ENCODE measurements at regions not wholly inside any gene's neighbourhood (a gene's known extent, or its start where the extent isn't known, plus 50 kb on each side); places are given as distances from the start of the nearest gene placed in this dataset.

DNA sequence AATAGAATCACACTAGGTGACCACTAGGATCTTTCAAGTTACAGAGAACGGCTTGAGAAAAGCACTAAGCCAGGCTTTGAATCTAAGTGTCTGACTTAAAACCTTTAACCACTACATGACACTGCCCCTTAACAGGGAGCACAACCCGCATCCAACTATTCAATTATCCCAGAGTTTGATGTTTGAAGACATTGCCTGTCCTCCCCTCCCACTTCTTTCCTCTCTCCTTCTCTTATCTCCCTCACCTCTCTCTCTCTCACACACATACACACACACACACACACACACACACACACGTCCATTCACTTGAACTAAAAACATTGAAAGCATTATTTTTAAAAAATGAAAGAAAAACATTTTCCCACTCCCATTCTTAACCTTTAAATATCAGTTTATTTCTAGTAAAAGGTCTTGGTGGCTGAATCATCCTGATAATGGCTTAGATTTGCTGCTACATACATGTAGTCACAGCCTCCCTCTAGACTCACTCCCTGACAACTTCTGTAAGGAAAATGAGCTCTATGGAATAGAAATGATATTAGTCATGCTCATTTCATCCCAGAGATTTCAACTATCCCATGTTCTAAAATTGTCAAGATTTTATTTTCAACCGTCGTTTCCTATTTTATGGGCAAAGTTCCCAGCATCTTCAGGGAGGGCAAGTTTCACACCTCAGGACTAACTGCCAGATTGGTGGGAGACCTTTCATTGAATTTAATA lies 53.5 kb upstream of the RAP1B start:
- Histone ChIP-seq H3K9me3 (replicated peaks) (peaks cover 13% of the 10 kb centered on the region), H3K27ac (replicated peaks) (no peak overlapping the region), H3K4me3 (no peak overlapping the region), H3K4me1 (peaks cover 13% of the 10 kb centered on the region), H3K36me3 (no peaks in the 10 kb centered on the region), H3K27me3 (ENCODE audit: low read depth) (peaks cover 3% of the 10 kb centered on the region)
- intact Hi-C loops (cut with micrococcal nuclease), result no loop called here
- TF ChIP-seq, protein P1, sequence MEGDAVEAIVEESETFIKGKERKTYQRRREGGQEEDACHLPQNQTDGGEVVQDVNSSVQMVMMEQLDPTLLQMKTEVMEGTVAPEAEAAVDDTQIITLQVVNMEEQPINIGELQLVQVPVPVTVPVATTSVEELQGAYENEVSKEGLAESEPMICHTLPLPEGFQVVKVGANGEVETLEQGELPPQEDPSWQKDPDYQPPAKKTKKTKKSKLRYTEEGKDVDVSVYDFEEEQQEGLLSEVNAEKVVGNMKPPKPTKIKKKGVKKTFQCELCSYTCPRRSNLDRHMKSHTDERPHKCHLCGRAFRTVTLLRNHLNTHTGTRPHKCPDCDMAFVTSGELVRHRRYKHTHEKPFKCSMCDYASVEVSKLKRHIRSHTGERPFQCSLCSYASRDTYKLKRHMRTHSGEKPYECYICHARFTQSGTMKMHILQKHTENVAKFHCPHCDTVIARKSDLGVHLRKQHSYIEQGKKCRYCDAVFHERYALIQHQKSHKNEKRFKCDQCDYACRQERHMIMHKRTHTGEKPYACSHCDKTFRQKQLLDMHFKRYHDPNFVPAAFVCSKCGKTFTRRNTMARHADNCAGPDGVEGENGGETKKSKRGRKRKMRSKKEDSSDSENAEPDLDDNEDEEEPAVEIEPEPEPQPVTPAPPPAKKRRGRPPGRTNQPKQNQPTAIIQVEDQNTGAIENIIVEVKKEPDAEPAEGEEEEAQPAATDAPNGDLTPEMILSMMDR (IDR thresholded peaks at IDR 0.05; ENCODE audit: borderline replicate concordance), result no peak
- DNase-seq, result no peak

DNA sequence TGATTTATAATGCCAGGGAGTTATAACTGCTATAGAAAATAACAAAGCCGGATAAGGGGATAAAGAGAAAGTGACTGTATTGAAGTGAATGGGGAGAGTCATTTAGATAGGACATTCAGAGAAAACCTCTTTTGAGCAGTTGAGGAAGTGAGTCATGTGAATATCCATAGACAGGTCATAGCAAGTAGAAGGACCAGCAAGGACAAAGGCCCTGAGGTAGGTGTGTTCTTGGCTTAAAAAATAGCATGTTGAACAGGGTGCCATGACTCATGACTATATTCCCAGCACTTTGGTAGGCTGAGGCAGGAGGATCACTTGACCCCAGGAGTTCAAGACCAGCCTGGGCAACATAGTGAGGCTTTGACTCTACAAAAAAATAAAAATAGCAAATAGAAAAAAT lies 51.5 kb upstream of the RAP1B start:
- H3K27ac ChIP-seq (replicated peaks), result peak overlapping the region; percentile 63
- H3K36me3 ChIP-seq, result no peaks in the 10 kb centered on the region
- DNase-seq, result no peak
- TF ChIP-seq, protein P1 (IDR thresholded peaks at IDR 0.05; ENCODE audit: borderline replicate concordance), result no peak
- H3K9me3 ChIP-seq (replicated peaks), result peaks cover 4% of the 10 kb centered on the region
- H3K4me3 ChIP-seq, result no peak overlapping the region
- intact Hi-C loops (cut with micrococcal nuclease), result no loop called here
- H3K27me3 ChIP-seq (ENCODE audit: low read depth), result no peaks in the 10 kb centered on the region
- H3K4me1 ChIP-seq, result peaks cover 13% of the 10 kb centered on the region

DNA sequence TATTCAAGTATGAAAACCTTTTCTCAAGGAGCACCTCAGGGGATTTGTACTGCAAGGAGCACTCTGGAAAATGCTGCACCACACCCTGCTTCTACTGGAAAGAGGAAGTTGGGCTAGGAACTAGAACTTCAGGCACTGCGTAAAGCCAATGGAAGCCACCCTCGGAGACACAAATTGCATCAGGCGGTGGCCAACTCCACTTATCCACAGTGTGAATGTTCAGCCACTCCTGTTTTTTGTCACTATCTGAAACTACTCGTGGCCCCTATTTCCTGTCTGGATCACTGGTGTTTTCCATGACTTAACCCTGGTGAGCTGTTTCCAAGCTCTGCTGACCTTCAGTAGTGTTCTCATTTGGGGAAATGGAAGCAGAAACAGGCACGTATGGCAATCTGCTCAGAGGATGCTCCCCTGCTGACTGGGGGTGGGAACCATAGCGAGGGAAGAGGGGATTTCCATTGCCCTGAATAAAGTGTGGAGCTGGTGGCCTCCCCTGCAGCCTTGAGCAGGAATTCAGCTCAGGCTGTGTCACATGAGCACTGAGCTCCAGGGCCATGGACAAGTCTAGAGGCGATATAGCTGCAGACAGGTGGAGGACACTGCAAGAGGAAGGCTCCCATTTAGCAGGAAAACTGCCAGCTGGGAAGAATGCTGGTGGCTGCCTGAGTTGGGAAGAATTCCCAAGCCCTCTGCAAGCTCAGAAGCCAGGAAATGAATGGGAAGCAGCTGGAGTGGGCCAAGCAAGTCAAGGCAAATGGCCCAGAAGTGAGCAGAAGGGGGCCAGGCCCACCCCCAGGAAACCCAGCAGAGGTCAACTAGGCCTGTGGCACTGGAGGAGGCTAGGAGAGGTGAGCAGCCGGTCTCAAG lies 50.5 kb upstream of the RAP1B start:
- peak overlapping the region; percentile 63 for H3K27ac ChIP-seq (replicated peaks)
- DNase-seq, result peak; percentile 34
- intact Hi-C loops (cut with micrococcal nuclease), result no loop called here
- TF ChIP-seq, protein P1 (IDR thresholded peaks at IDR 0.05; ENCODE audit: borderline replicate concordance), result no peak
- no peaks in the 10 kb centered on the region for H3K36me3 ChIP-seq
- H3K4me3 ChIP-seq, result no peak overlapping the region
- H3K4me1 ChIP-seq, result peaks cover 13% of the 10 kb centered on the region
- no peaks in the 10 kb centered on the region for H3K9me3 ChIP-seq (replicated peaks)
- no peaks in the 10 kb centered on the region for H3K27me3 ChIP-seq (ENCODE audit: low read depth)

DNA sequence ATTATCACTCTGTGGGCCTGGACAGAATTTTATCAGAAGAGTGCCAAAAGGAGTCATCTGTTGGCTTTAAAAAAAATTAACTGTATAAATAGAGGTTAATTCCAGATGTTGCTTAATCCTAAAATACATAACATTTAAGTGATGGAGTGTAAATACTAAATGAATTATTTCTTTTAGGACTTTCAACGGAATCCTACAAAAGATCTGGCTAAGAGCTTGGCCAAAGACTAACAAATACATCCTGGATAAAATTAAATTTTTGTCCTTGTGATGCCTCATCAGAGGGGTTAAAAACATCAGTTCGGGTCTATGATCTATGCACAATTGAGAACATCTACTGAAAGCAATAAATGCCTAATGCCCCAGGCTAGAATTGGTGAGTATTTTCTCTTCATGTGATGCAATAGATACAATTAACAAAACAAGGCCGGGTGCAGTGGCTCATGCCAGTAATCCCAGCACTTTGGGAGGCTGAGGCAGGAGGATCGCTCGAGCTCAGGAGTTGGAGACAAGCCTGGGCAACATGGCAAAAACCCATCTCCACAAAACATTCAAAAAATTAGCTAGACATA lies 49.8 kb upstream of the RAP1B start:
- Histone ChIP-seq H3K27me3 (ENCODE audit: low read depth) (no peaks in the 10 kb centered on the region), H3K27ac (replicated peaks) (peak overlapping the region; percentile 63), H3K4me1 (peaks cover 13% of the 10 kb centered on the region), H3K36me3 (no peaks in the 10 kb centered on the region), H3K9me3 (replicated peaks) (no peaks in the 10 kb centered on the region), H3K4me3 (no peak overlapping the region)
- intact Hi-C loops (cut with micrococcal nuclease), result no loop called here
- TF ChIP-seq, protein P1 (IDR thresholded peaks at IDR 0.05; ENCODE audit: borderline replicate concordance), result no peak
- DNase-seq, result no peak

Data from left ventricle myocardium inferior (tissue), 1 donor.